GM08714 (cell line): ENCODE measurements at regions not wholly inside any gene's neighbourhood (a gene's known extent, or its start where the extent isn't known, plus 50 kb on each side); places are given as distances from the start of the nearest gene placed in this dataset.

ENCODE experiments used
- H3K4me3 ChIP-seq: fragments of 200-500 bp; sonication (Bioruptor generic); 2 replicates; pipeline ENCODE4 v1.5.1; 2014; ENCODE audit warnings: mild to moderate bottlenecking, low read length, inconsistent platforms
- ZNF274 ChIP-seq: IDR thresholded peaks from 2 replicates; pipeline ENCODE4 v1.6.1; 2012; ENCODE audit warnings: mild to moderate bottlenecking, low read depth, low read length

- no peak overlapping the region for H3K4me3 ChIP-seq
- no peak for TF ChIP-seq ZNF274
Measured at GRCh38 chr17:34699181-34699580, 119.8 kb downstream of the TMEM132E start.

- H3K4me3 ChIP-seq = no peak overlapping the region
- TF ChIP-seq ZNF274 = no peak
Measured at GRCh38 chr17:34692920-34693319, 113.5 kb downstream of the TMEM132E start.
